HCT116 (cell line): ENCODE measurements at regions not wholly inside any gene's neighbourhood (a gene's known extent, or its start where the extent isn't known, plus 50 kb on each side); places are given as distances from the start of the nearest gene placed in this dataset.

Source experiments
- ATAC-seq: fragments of 200-7000 bp; cut with Tn5 transposase; 2 replicates; pipeline ENCODE4 v1.9.1; 2020; ENCODE audit warnings: mild to moderate bottlenecking, moderate library complexity
- BruUV-seq: library from RNA; stranded (reverse); fragments of 400-500 nt; replicated peaks from 2 replicates; lab custom pipeline; 2021; lab: Mats Ljungman, UMichigan
- CTCF ChIA-PET: fragments of 300-600 bp; sonication (Branson Sonifier 250); formaldehyde crosslinking; loops from one replicate; lab custom pipeline; 2021; ENCODE audit warnings: antibody characterized with exemption; lab: Charles Lee
- POLR2A ChIA-PET: fragments of 300-600, 350-600 bp; sonication (Branson Sonifier 250); formaldehyde crosslinking; loops from one replicate; lab custom pipeline; 2021; ENCODE audit warnings: antibody characterized with exemption; lab: Charles Lee
- RAD21 ChIA-PET, 2 experiments: fragments of 300-600 bp; sonication (Branson Sonifier 250); formaldehyde crosslinking; loops; one replicate each; lab custom pipeline; 2023; ENCODE audit warnings: low total read pairs in 2 of 2; ENCODE audit not compliant: uncharacterized antibody in 2 of 2, unreplicated experiment in 2 of 2, low non-redundant PET in 1 of 2; lab: Charles Lee
- DNase-seq: peaks from one replicate; pipeline ENCODE4 v3.0.0-alpha.2; 2010; ENCODE audit warnings: low read depth, low spot score
- H2AFZ ChIP-seq: fragments of 200-600 bp; shearing (Covaris generic), sonication (generic); 2 replicates; pipeline ENCODE4 v1.6.1; 2017; ENCODE audit warnings: low read depth, mixed run types, mixed read lengths, antibody characterized with exemption, low read length; ENCODE audit not compliant: poor library complexity, severe bottlenecking
- H3K27ac ChIP-seq: 2 replicates; pipeline ENCODE4 v1.5.1; 2012; ENCODE audit warnings: low read depth, low read length
- H3K27me3 ChIP-seq: fragments of 200-600 bp; sonication (generic); 2 replicates; pipeline ENCODE4 v1.6.1; 2016; ENCODE audit warnings: mixed run types, low read length, mixed read lengths; ENCODE audit not compliant: insufficient read depth
- H3K36me3 ChIP-seq, 2 experiments: fragments of 200-500 bp in 1 of 2; fragments of 200-600 bp in 1 of 2; sonication (Bioruptor generic) in 1 of 2; sonication (generic) in 1 of 2; 2 replicates each; pipeline versions ENCODE4 v1.5.1 to v1.6.1; 2014 to 2016; ENCODE audit warnings: low read length in 2 of 2, inconsistent platforms in 1 of 2, mixed read lengths in 1 of 2, mixed run types in 1 of 2; ENCODE audit not compliant: insufficient read depth in 2 of 2, control insufficient read depth in 1 of 2
- H3K4me1 ChIP-seq, 2 experiments: fragments of 200-600 bp in 1 of 2; sonication (generic) in 1 of 2; 2 replicates each; pipeline versions ENCODE4 v1.5.1 to v1.6.1; 2012 to 2017; ENCODE audit warnings: low read length in 2 of 2, inconsistent platforms in 1 of 2, mild to moderate bottlenecking in 1 of 2, mixed read lengths in 1 of 2, mixed run types in 1 of 2, moderate library complexity in 1 of 2; ENCODE audit not compliant: insufficient read depth in 2 of 2, control insufficient read depth in 1 of 2
- H3K4me2 ChIP-seq: fragments of 200-600 bp; sonication (generic); 2 replicates; pipeline ENCODE4 v1.6.1; 2017; ENCODE audit warnings: mixed run types, low read length, mixed read lengths
- H3K4me3 ChIP-seq, 2 experiments: fragments of 200-600 bp in 1 of 2; sonication (generic) in 1 of 2; replicated peaks in 1 of 2; 2 replicates each; pipeline ENCODE4 v1.5.1; 2011 to 2016; ENCODE audit warnings: low read length in 2 of 2, control low read depth in 1 of 2, low read depth in 1 of 2, mild to moderate bottlenecking in 1 of 2, mixed read lengths in 1 of 2, mixed run types in 1 of 2
- H3K79me2 ChIP-seq: fragments of 200-600 bp; sonication (generic); 2 replicates; pipeline ENCODE4 v1.6.1; 2017; ENCODE audit warnings: mild to moderate bottlenecking, mixed run types, low read length, moderate library complexity, mixed read lengths; ENCODE audit not compliant: insufficient read depth
- H3K9ac ChIP-seq: fragments of 200-600 bp; sonication (generic); 2 replicates; pipeline ENCODE4 v1.6.1; 2016; ENCODE audit warnings: low read length, mixed read lengths
- H3K9me2 ChIP-seq: fragments of 200-600 bp; sonication (generic), shearing (Covaris generic); 2 replicates; pipeline ENCODE4 v1.6.1; 2017; ENCODE audit warnings: mixed run types, mild to moderate bottlenecking, moderate library complexity; ENCODE audit not compliant: insufficient read depth
- H3K9me3 ChIP-seq, 2 experiments: fragments of 200-500 bp in 1 of 2; fragments of 200-600 bp in 1 of 2; sonication (Bioruptor generic) in 1 of 2; sonication (generic) in 1 of 2; 2 replicates each; pipeline ENCODE4 v1.6.1; 2014 to 2017; ENCODE audit warnings: low read length in 2 of 2, mixed read lengths in 2 of 2, inconsistent platforms in 1 of 2, low read depth in 1 of 2, mild to moderate bottlenecking in 1 of 2, mixed run types in 1 of 2, moderate library complexity in 1 of 2; ENCODE audit not compliant: control insufficient read depth in 1 of 2, insufficient read depth in 1 of 2
- H4K20me1 ChIP-seq: fragments of 200-600 bp; sonication (generic), shearing (Covaris generic); 2 replicates; pipeline ENCODE4 v1.6.1; 2017; ENCODE audit warnings: mixed run types, mild to moderate bottlenecking, moderate library complexity; ENCODE audit not compliant: insufficient read depth
- CBX3 ChIP-seq: IDR thresholded peaks from 2 replicates; pipeline ENCODE4 v1.6.1; 2012; ENCODE audit warnings: low read depth
- CEBPB ChIP-seq: IDR thresholded peaks from 2 replicates; pipeline ENCODE4 v1.6.1; 2012; ENCODE audit warnings: low read depth
- CTCF ChIP-seq, 3 experiments: fragments of 200-600 bp in 1 of 3; sonication (generic) in 1 of 3; IDR thresholded peaks in 2 of 3; conservative IDR thresholded peaks in 1 of 3; 2 replicates each; pipeline ENCODE4 v1.5.1; 2012 to 2017; ENCODE audit warnings: low read depth in 2 of 3, low read length in 2 of 3, antibody characterized with exemption in 1 of 3, borderline replicate concordance in 1 of 3, control low read depth in 1 of 3, mild to moderate bottlenecking in 1 of 3, mixed read lengths in 1 of 3, mixed run types in 1 of 3, moderate library complexity in 1 of 3; ENCODE audit not compliant: insufficient read depth in 1 of 3
- RAD21 ChIP-seq: IDR thresholded peaks from 2 replicates; pipeline ENCODE4 v1.6.1; 2012; ENCODE audit warnings: low read depth, mild to moderate bottlenecking
- SIN3A ChIP-seq: IDR thresholded peaks from 2 replicates; pipeline ENCODE4 v1.6.1; 2012; ENCODE audit warnings: low read depth
- SP1 ChIP-seq: IDR thresholded peaks from 2 replicates; pipeline ENCODE4 v1.6.1; 2012; ENCODE audit warnings: low read depth
- YY1 ChIP-seq: IDR thresholded peaks from 2 replicates; pipeline ENCODE4 v1.6.1; 2011; ENCODE audit warnings: low read length, low read depth, moderate library complexity, mild to moderate bottlenecking; ENCODE audit not compliant: insufficient replicate concordance; ENCODE audit errors: extremely low read depth
- intact Hi-C: fragments of 100-400 bp; cut with micrococcal nuclease; formaldehyde crosslinking; loops from 2 replicates; pipeline ENCODE4 v1.10.0; 2022
- TF ChIP-seq, protein P1 (sequence below): IDR thresholded peaks from 2 replicates; pipeline ENCODE4 v1.6.1; 2011; ENCODE audit warnings: mild to moderate bottlenecking, low read length, moderate library complexity; ENCODE audit not compliant: insufficient replicate concordance; ENCODE audit errors: extremely low read depth
- TF ChIP-seq, protein P2 (sequence below): IDR thresholded peaks from 2 replicates; pipeline ENCODE4 v1.6.1; 2012
- TF ChIP-seq, protein P3 (sequence below): IDR thresholded peaks from 2 replicates; pipeline ENCODE4 v1.6.1; 2012

DNA sequence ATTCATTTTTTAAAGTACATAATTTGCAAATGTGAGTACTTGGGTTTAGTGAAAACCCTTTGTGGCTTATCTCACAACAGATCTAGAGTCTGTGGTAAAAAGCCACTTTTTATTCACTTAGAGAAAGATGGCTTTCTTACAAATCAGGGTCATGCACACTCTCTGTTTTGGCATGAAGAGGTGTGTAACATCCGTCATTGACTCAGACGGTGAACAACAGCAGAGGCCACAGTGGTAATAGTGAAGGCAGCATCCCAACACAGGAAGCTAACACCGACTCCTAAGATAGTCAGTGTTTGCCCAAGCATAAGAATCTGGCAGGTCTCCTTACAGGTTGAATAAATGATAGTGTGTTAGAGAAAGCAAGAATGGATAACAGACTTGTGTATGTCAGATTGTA, 593.0 kb downstream of the SOX5 start (continued):
- TF ChIP-seq, protein P1, sequence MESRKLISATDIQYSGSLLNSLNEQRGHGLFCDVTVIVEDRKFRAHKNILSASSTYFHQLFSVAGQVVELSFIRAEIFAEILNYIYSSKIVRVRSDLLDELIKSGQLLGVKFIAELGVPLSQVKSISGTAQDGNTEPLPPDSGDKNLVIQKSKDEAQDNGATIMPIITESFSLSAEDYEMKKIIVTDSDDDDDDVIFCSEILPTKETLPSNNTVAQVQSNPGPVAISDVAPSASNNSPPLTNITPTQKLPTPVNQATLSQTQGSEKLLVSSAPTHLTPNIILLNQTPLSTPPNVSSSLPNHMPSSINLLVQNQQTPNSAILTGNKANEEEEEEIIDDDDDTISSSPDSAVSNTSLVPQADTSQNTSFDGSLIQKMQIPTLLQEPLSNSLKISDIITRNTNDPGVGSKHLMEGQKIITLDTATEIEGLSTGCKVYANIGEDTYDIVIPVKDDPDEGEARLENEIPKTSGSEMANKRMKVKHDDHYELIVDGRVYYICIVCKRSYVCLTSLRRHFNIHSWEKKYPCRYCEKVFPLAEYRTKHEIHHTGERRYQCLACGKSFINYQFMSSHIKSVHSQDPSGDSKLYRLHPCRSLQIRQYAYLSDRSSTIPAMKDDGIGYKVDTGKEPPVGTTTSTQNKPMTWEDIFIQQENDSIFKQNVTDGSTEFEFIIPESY = no peak
- TF ChIP-seq, protein P2, sequence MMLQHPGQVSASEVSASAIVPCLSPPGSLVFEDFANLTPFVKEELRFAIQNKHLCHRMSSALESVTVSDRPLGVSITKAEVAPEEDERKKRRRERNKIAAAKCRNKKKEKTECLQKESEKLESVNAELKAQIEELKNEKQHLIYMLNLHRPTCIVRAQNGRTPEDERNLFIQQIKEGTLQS = no peak
- TF ChIP-seq, protein P3, sequence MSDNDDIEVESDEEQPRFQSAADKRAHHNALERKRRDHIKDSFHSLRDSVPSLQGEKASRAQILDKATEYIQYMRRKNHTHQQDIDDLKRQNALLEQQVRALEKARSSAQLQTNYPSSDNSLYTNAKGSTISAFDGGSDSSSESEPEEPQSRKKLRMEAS = no peak
- TF ChIP-seq CEBPB = no peak

- intact Hi-C loops = no loop called here
- Histone ChIP-seq H3K36me3 (no peaks in the 10 kb centered on the region), H2AFZ (no peak overlapping the region), H3K4me3 (no peak overlapping the region), H3K27ac (no peak overlapping the region), H3K9ac (no peak overlapping the region), H3K9me3 (peaks cover 11 to 30% of the 10 kb centered on the region in 2 experiments; a peak in 2 of 4 replicates), H3K79me2 (no peaks in the 10 kb centered on the region), H3K9me2 (no peaks in the 10 kb centered on the region), H3K4me1 (no peaks in the 10 kb centered on the region), H3K27me3 (no peaks in the 10 kb centered on the region), H3K4me2 (no peak overlapping the region), H4K20me1 (no peaks in the 10 kb centered on the region)
- BruUV-seq = no TSS peak
- ATAC-seq (no peak), DNase-seq (no peak)
- RAD21 ChIA-PET = no interaction called here
- CTCF ChIA-PET = no interaction called here
- POLR2A ChIA-PET = no interaction called here
- TF ChIP-seq YY1 (no peak), CTCF (IDR thresholded peaks at IDR 0.05 in 2 of 3, conservative IDR thresholded peaks at IDR 0.05 in 1 of 3; ENCODE audit: borderline replicate concordance in 1 of 3, insufficient read depth in 1 of 3, low read depth in 2 of 3, low read length in 2 of 3) (no peak), SP1 (no peak), RAD21 (no peak), SIN3A (no peak), CBX3 (no peak)
Measured at GRCh38 chr12:23356927-23357708, 592.4 kb downstream of the SOX5 start.
